ENCODE measurements at regions not wholly inside any gene's neighbourhood (a gene's known extent, or its start where the extent isn't known, plus 50 kb on each side); places are given as distances from the start of the nearest gene placed in this dataset.

GRCh38 chr3:18864933-18865731, 283.2 kb upstream of the KCNH8 start:
- ATAC-seq (no peak), FAIRE-seq (no peak), DNase-seq (ENCODE audit: extremely low read depth in 1 of 4, low spot score in 3 of 4) (no peak)
- no peak overlapping the region for H3K4me3 ChIP-seq
- 1% methylated on average over 3 of the region's 3 CpGs for WGBS (ENCODE audit: insufficient coverage, low coverage, missing lambda C conversion rate)
- intact Hi-C loops (cut with micrococcal nuclease), result no loop called here
- no peak overlapping the region for H3K4me2 ChIP-seq (ENCODE audit: insufficient read depth, low read length)
- H3K4me1 ChIP-seq (replicated peaks in 1 of 2; ENCODE audit: control insufficient read depth in 2 of 2, insufficient read depth in 2 of 2, low read length in 2 of 2), result no peaks in the 10 kb centered on the region
- no peaks in the 10 kb centered on the region for H3K79me2 ChIP-seq (ENCODE audit: control insufficient read depth, insufficient read depth, low read length)
- no peak overlapping the region for H3K27ac ChIP-seq (ENCODE audit: extremely low read depth, low read depth, low read length)
- ChIA-PET CTCF (ENCODE audit: low intra/inter-chr PET ratio) (no interaction called here), POLR2A (no interaction called here)
- no peaks in the 10 kb centered on the region for H3K36me3 ChIP-seq (ENCODE audit: control insufficient read depth, insufficient read depth, low read length)
- in situ Hi-C loops (cut with MboI), result no loop called here
- no peaks in the 10 kb centered on the region for H4K20me1 ChIP-seq (replicated peaks; ENCODE audit: control insufficient read depth, insufficient read depth, low read length)
- no peak for TF ChIP-seq SMAD4 (CRISPR knock-in tag; conservative IDR thresholded peaks at IDR 0.05)
- TF ChIP-seq ZNF146 (CRISPR knock-in tag; IDR thresholded peaks at IDR 0.05; ENCODE audit: unreplicated experiment), result no peak
- no peak for TF ChIP-seq ZNF75A (CRISPR knock-in tag; IDR thresholded peaks at IDR 0.05)
- TF ChIP-seq DDX20 (tag; IDR thresholded peaks at IDR 0.05; ENCODE audit: low read depth), result no peak
- no peak for TF ChIP-seq ZNF77 (CRISPR knock-in tag; IDR thresholded peaks at IDR 0.05)
- no peak for TF ChIP-seq ZNF76 (CRISPR knock-in tag; IDR thresholded peaks at IDR 0.05; ENCODE audit: borderline replicate concordance)
- TF ChIP-seq HNRNPUL1 (IDR thresholded peaks at IDR 0.05; ENCODE audit: low read length), result no peak
- TF ChIP-seq ZSCAN32 (CRISPR knock-in tag; IDR thresholded peaks at IDR 0.05), result no peak
- no peaks in the 10 kb centered on the region for H3K9me3 ChIP-seq (replicated peaks; ENCODE audit: control insufficient read depth, insufficient read depth, low read depth, low read length)
- H3K9me1 ChIP-seq (ENCODE audit: control insufficient read depth, insufficient read depth, low read length), result no peaks in the 10 kb centered on the region
- H3K9ac ChIP-seq (ENCODE audit: insufficient read depth in 1 of 2, low read depth in 2 of 2, low read length in 2 of 2), result no peak overlapping the region
- BruUV-seq (replicated peaks), result no TSS peak
- no peaks in the 10 kb centered on the region for H3K27me3 ChIP-seq (ENCODE audit: control insufficient read depth in 2 of 2, insufficient read depth in 2 of 2, low read length in 2 of 2)
- H2AFZ ChIP-seq (ENCODE audit: low read depth, low read length), result no peak overlapping the region

Measured in K562 (cell line).